Heart left ventricle (tissue), 16 donors: ENCODE measurements at regions not wholly inside any gene's neighbourhood (a gene's known extent, or its start where the extent isn't known, plus 50 kb on each side); places are given as distances from the start of the nearest gene placed in this dataset.

ENCODE experiments used
- ATAC-seq, 4 donors: fragments of 200-7000 bp; cut with Tn5 transposase; one replicate each; pipeline ENCODE4 v1.9.1; 2020 to 2022; ENCODE audit warnings: moderate library complexity in 4 of 4, mild to moderate bottlenecking in 3 of 4, moderate number of reproducible peaks in 1 of 4
- DNase-seq, 5 donors: peaks; one replicate each; pipeline ENCODE4 v3.0.0-alpha.2; 2020
- H3K27ac ChIP-seq, 12 donors: fragments of 200-600 bp; sonication (generic) in 4 of 12; one replicate each; pipeline versions ENCODE4 v1.5.0 to v1.8.0; 2016 to 2022; ENCODE audit warnings: mild to moderate bottlenecking in 2 of 12
- H3K27me3 ChIP-seq, 9 donors: fragments of 200-600 bp; sonication (generic) in 2 of 9; one replicate each; pipeline versions ENCODE4 v1.5.1 to v1.8.0; 2016 to 2022; ENCODE audit warnings: mild to moderate bottlenecking in 3 of 9
- H3K36me3 ChIP-seq, 9 donors: fragments of 200-600 bp; sonication (generic) in 2 of 9; one replicate each; pipeline versions ENCODE4 v1.5.0 to v1.8.0; 2018 to 2022; ENCODE audit warnings: mild to moderate bottlenecking in 2 of 9
- H3K4me1 ChIP-seq, 12 donors: fragments of 200-600 bp; sonication (generic) in 4 of 12; one replicate each; pipeline versions ENCODE4 v1.5.0 to v1.8.0; 2016 to 2022; ENCODE audit warnings: mild to moderate bottlenecking in 3 of 12
- H3K4me3 ChIP-seq, 12 donors: fragments of 200-600 bp; sonication (generic) in 4 of 12; one replicate each; pipeline versions ENCODE4 v1.5.0 to v1.8.0; 2017 to 2022; ENCODE audit warnings: mild to moderate bottlenecking in 9 of 12, moderate library complexity in 4 of 12
- H3K9me3 ChIP-seq, 12 donors: fragments of 200-600 bp; sonication (generic) in 4 of 12; one replicate each; pipeline versions ENCODE4 v1.5.0 to v1.8.0; 2016 to 2022; ENCODE audit warnings: mild to moderate bottlenecking in 1 of 12
- POLR2A ChIP-seq, 2 donors: fragments of 450-650 bp; IDR thresholded peaks; one replicate each; pipeline ENCODE4 v1.6.1; 2017; ENCODE audit warnings: antibody characterized with exemption in 2 of 2, mild to moderate bottlenecking in 2 of 2, moderate library complexity in 2 of 2
- WGBS, 4 donors: extraction: QIAGEN DNeasy Blood & Tissue Kit in 2 of 4; methylation state at CpG; one replicate each; pipeline versions ENCODE4 v1.1.5 to v1.1.7; 2013 to 2018; 5-methylcytosine and 5-hydroxymethylcytosine counted together
- intact Hi-C, 10 donors: fragments of 100-400 bp; cut with DNase I; formaldehyde crosslinking; loops; one replicate each; pipeline versions ENCODE4 v1.11.1 to v1.14.2; 2022
- TF ChIP-seq, protein P1 (sequence below), 12 donors: fragments of 200-600 bp; sonication (generic) in 4 of 12; IDR thresholded peaks; one replicate each; pipeline versions ENCODE4 v1.5.0 to v1.8.0; 2018 to 2022; ENCODE audit warnings: antibody characterized with exemption in 12 of 12, mild to moderate bottlenecking in 5 of 12
- donor health status: ischemic (EF 13 %, LVEDD 7.1; RV severe dilation, severe dysfunction).
- donor health status: healthy with polysubstance abuse.
- donor health status: DM: no; HTN: yes; CAD: no.
- donor health status: DM: no; HTN: no; CAD: no.
- donor health status: ischemic (EF 25% LVEDD 6.9; RV normal size, moderate dysfunction).
- donor health status: ischemic (EF 25% LVEDD 5.7; RV mildly dilated, moderate dysfunction).
- donor health status: healthy.
- donor health status: DM: yes; HTN: yes; CAD: no.
- donor health status: ischemic (EF 35%, LVEDD 5.7; RV mildly dilated, moderate dysfunction).
- donor health status: nonischemic (EF 11% LVEDD 7.7; RV severe dilation, severe dysfunction).
- donor health status: DM: yes; HTN: yes; CAD: no.
- donor health status: PGD.
- donor health status: ischemic (EF 29% LVEDD 5.4; RV normal size, mild dysfunction).
- donor health status: nonischemic (EF 23%, LVEDD 6.1; RV moderate dilation, normal function).

GRCh38 chr2:219864154-219864553, 236.7 kb downstream of the SLC4A3 start:
- Histone ChIP-seq H3K27ac (no peak overlapping the region), H3K9me3 (no peaks in the 10 kb centered on the region), H3K4me1 (no peaks in the 10 kb centered on the region), H3K27me3 (no peaks in the 10 kb centered on the region), H3K36me3 (no peaks in the 10 kb centered on the region), H3K4me3 (no peak overlapping the region)
- no peak for ATAC-seq
- TF ChIP-seq POLR2A (IDR thresholded peaks at IDR 0.05): no peak
- TF ChIP-seq, protein P1, sequence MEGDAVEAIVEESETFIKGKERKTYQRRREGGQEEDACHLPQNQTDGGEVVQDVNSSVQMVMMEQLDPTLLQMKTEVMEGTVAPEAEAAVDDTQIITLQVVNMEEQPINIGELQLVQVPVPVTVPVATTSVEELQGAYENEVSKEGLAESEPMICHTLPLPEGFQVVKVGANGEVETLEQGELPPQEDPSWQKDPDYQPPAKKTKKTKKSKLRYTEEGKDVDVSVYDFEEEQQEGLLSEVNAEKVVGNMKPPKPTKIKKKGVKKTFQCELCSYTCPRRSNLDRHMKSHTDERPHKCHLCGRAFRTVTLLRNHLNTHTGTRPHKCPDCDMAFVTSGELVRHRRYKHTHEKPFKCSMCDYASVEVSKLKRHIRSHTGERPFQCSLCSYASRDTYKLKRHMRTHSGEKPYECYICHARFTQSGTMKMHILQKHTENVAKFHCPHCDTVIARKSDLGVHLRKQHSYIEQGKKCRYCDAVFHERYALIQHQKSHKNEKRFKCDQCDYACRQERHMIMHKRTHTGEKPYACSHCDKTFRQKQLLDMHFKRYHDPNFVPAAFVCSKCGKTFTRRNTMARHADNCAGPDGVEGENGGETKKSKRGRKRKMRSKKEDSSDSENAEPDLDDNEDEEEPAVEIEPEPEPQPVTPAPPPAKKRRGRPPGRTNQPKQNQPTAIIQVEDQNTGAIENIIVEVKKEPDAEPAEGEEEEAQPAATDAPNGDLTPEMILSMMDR (IDR thresholded peaks at IDR 0.05): no peak
- no peak for DNase-seq
- intact Hi-C loops: no loop called here
- whole genome bisulfite sequencing, 4 donors: 41 to 59% (median 55%) methylated on average over 2 of the region's 2 CpGs

- ATAC-seq (no peak), DNase-seq (no peak)
- 87 to 94% (median 93%) methylated on average over 2 of the region's 2 CpGs for WGBS, 4 donors
- intact Hi-C loops: no loop called here
- no peaks in the 10 kb centered on the region for H3K9me3 ChIP-seq
- H3K36me3 ChIP-seq: no peaks in the 10 kb centered on the region
- H3K4me3 ChIP-seq: no peak overlapping the region
- H3K4me1 ChIP-seq: no peaks in the 10 kb centered on the region
- TF ChIP-seq, protein P1 (IDR thresholded peaks at IDR 0.05): no peak
- no peak for TF ChIP-seq POLR2A (IDR thresholded peaks at IDR 0.05)
- H3K27ac ChIP-seq: no peak overlapping the region
- H3K27me3 ChIP-seq: no peaks in the 10 kb centered on the region
These were observed 241.2 kb downstream of the SLC4A3 start for GRCh38 chr2:219868635-219869034.

DNA sequence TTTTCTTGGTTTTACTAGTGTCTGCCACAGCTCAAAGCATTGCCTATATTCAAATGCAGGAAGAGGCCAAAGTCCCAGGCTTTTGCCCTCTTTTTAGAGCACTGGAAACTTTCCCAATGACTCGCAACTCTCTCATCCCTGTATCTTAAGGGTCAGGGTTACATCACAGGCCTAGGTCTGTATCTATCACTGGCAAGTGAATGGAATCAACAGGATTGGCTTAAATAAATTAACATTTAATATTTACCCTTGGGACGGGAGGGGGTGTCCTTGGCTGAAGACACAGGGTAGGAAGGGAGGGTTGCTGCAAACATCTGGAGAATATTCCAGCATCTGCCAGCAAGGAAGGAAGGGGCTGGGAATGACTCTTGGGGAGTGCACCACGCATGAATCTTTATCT, 242.6 kb downstream of the SLC4A3 start:
- TF ChIP-seq, protein P1 (IDR thresholded peaks at IDR 0.05): no peak
- TF ChIP-seq POLR2A (IDR thresholded peaks at IDR 0.05): no peak
- no peaks in the 10 kb centered on the region for H3K4me1 ChIP-seq
- no peak overlapping the region for H3K27ac ChIP-seq
- H3K27me3 ChIP-seq: no peaks in the 10 kb centered on the region
- H3K9me3 ChIP-seq: no peaks in the 10 kb centered on the region
- no peak overlapping the region for H3K4me3 ChIP-seq
- DNase-seq (no peak), ATAC-seq (no peak)
- intact Hi-C loops: no loop called here
- H3K36me3 ChIP-seq: no peaks in the 10 kb centered on the region
- 46 to 58% (median 49%) methylated on average over 3 of the region's 3 CpGs for WGBS, 4 donors

DNA sequence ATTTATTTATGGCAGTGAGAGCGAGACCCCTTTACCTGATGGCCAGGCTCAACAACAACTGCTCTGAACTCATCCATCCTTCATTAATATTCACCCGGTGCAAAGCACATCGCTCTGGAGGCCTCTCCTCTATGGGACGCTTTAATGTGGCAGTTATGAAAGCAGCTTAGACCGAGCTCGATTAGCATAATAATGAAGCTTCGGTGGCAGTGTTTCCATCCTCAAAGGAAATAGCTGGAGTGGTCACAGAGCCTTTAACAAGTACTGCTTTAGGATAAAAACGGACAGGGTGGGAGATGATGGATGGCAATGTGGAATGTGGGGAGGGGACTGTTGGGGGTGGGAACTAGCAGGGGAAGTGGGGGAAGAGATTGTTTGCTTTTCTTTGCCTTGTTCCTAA, 243.9 kb downstream of the SLC4A3 start:
- H3K4me1 ChIP-seq: no peaks in the 10 kb centered on the region
- no peak overlapping the region for H3K27ac ChIP-seq
- intact Hi-C loops: no loop called here
- H3K4me3 ChIP-seq: no peak overlapping the region
- ATAC-seq (no peak), DNase-seq (no peak)
- H3K27me3 ChIP-seq: no peaks in the 10 kb centered on the region
- H3K9me3 ChIP-seq: no peaks in the 10 kb centered on the region
- TF ChIP-seq, protein P1 (IDR thresholded peaks at IDR 0.05): no peak
- no peak for TF ChIP-seq POLR2A (IDR thresholded peaks at IDR 0.05)
- no peaks in the 10 kb centered on the region for H3K36me3 ChIP-seq
- 55 to 77% (median 66%) methylated on average over 8 of the region's 8 CpGs for WGBS, 4 donors
